A673 (cell line): ENCODE measurements at regions not wholly inside any gene's neighbourhood (a gene's known extent, or its start where the extent isn't known, plus 50 kb on each side); places are given as distances from the start of the nearest gene placed in this dataset.

Experiments
- BruUV-seq: library from RNA; stranded (reverse); fragments of 400-500 nt; replicated peaks from 2 replicates; lab custom pipeline; 2021; lab: Mats Ljungman, UMichigan
- CTCF ChIA-PET: fragments of 300-600 bp; sonication (Branson Sonifier 250); formaldehyde crosslinking; loops from one replicate; lab custom pipeline; 2022; ENCODE audit warnings: antibody characterized with exemption; lab: Charles Lee
- POLR2A ChIA-PET: fragments of 300-600 bp; sonication (Branson Sonifier 250); formaldehyde crosslinking; loops from one replicate; lab custom pipeline; 2022; ENCODE audit warnings: antibody characterized with exemption; ENCODE audit not compliant: low non-redundant PET; lab: Charles Lee
- DNase-seq: peaks from one replicate; pipeline ENCODE4 v3.0.0-alpha.2; 2015; ENCODE audit warnings: low spot score
- H3K27ac ChIP-seq: fragments of 200-600 bp; sonication (generic); 2 replicates; pipeline ENCODE4 v1.5.1; 2016; ENCODE audit warnings: mixed run types, low read depth, mild to moderate bottlenecking, mixed read lengths, antibody characterized with exemption, low read length; ENCODE audit not compliant: poor library complexity, severe bottlenecking
- H3K27me3 ChIP-seq: fragments of 200-600 bp; sonication (generic); replicated peaks from 2 replicates; pipeline ENCODE4 v1.6.1; 2017; ENCODE audit warnings: mixed run types, low read depth, mild to moderate bottlenecking, mixed read lengths, antibody characterized with exemption, low read length; ENCODE audit not compliant: insufficient read depth, poor library complexity
- H3K36me3 ChIP-seq: fragments of 200-600 bp; sonication (generic); 2 replicates; pipeline ENCODE4 v1.6.1; 2016; ENCODE audit warnings: mixed run types, mild to moderate bottlenecking, mixed read lengths, antibody characterized with exemption, low read length; ENCODE audit not compliant: insufficient read depth, poor library complexity, severe bottlenecking
- H3K4me1 ChIP-seq: fragments of 200-600 bp; sonication (generic); 2 replicates; pipeline ENCODE4 v1.6.1; 2017; ENCODE audit warnings: mixed run types, mild to moderate bottlenecking, mixed read lengths, antibody characterized with exemption, low read length; ENCODE audit not compliant: insufficient read depth, poor library complexity, severe bottlenecking
- H3K4me3 ChIP-seq: fragments of 200-600 bp; sonication (generic); 2 replicates; pipeline ENCODE4 v1.5.1; 2016; ENCODE audit warnings: low read depth, mixed run types, mild to moderate bottlenecking, mixed read lengths, low read length; ENCODE audit not compliant: poor library complexity, severe bottlenecking
- H3K9me3 ChIP-seq: fragments of 200-600 bp; sonication (generic); 2 replicates; pipeline ENCODE4 v1.6.1; 2016; ENCODE audit warnings: mixed run types, low read depth, mild to moderate bottlenecking, mixed read lengths, antibody characterized with exemption, low read length; ENCODE audit not compliant: poor library complexity, severe bottlenecking
- CTCF ChIP-seq: fragments of 300-800, 200-600 bp; sonication (generic); conservative IDR thresholded peaks from 2 replicates; pipeline ENCODE4 v1.5.1; 2017; ENCODE audit warnings: low read depth, mild to moderate bottlenecking, antibody characterized with exemption, low read length, moderate library complexity, mixed read lengths
- EZH2 ChIP-seq: fragments of 200-600 bp; sonication (generic); IDR thresholded peaks from 2 replicates; pipeline ENCODE4 v1.6.1; 2017; ENCODE audit warnings: borderline replicate concordance, low read depth, mild to moderate bottlenecking, mixed read lengths, antibody characterized with exemption, low read length; ENCODE audit not compliant: poor library complexity, severe bottlenecking
- intact Hi-C: fragments of 100-400 bp; cut with micrococcal nuclease; formaldehyde crosslinking; loops from one replicate; pipeline ENCODE4 v1.10.0; 2022; ENCODE audit not compliant: unreplicated experiment

GRCh38 chr4:79042079-79042674 is 102.9 kb upstream of the PAQR3 start:
- peak; percentile 54 for TF ChIP-seq CTCF
- no peak for TF ChIP-seq EZH2
- BruUV-seq = no TSS peak
- Histone ChIP-seq H3K9me3 (no peaks in the 10 kb centered on the region), H3K27ac (no peak overlapping the region), H3K4me3 (no peak overlapping the region), H3K36me3 (no peaks in the 10 kb centered on the region), H3K4me1 (no peaks in the 10 kb centered on the region), H3K27me3 (no peaks in the 10 kb centered on the region)
- ChIA-PET CTCF (interaction anchor here (0.7 kb wide), 1 partner anchor 15 kb away, joined by 3 read pairs; no protein-coding TSS in a partner anchor), POLR2A (no interaction called here)
- DNase-seq = peak; percentile 14
- intact Hi-C loops = loop anchor here (5.0 to 10.0 kb wide), 2 partner anchors 533 to 1175 kb away; no protein-coding TSS in a partner anchor

GRCh38 chr4:79034544-79034943 is 95.3 kb upstream of the PAQR3 start:
- Histone ChIP-seq H3K9me3 (no peaks in the 10 kb centered on the region), H3K36me3 (no peaks in the 10 kb centered on the region), H3K27me3 (no peaks in the 10 kb centered on the region), H3K4me3 (no peak overlapping the region), H3K27ac (no peak overlapping the region), H3K4me1 (no peaks in the 10 kb centered on the region)
- TF ChIP-seq EZH2 = no peak
- TF ChIP-seq CTCF = no peak
- no peak for DNase-seq
- no TSS peak for BruUV-seq
- CTCF ChIA-PET = no interaction called here
- POLR2A ChIA-PET = no interaction called here
- intact Hi-C loops = no loop called here

GRCh38 chr4:79030973-79031372 is 91.7 kb upstream of the PAQR3 start:
- no peak for DNase-seq

More at GRCh38 chr4:79030973-79031372, 91.7 kb upstream of the PAQR3 start:
- Histone ChIP-seq H3K27ac (no peak overlapping the region), H3K4me1 (no peaks in the 10 kb centered on the region), H3K9me3 (no peaks in the 10 kb centered on the region), H3K4me3 (no peak overlapping the region), H3K36me3 (no peaks in the 10 kb centered on the region), H3K27me3 (no peaks in the 10 kb centered on the region)
- TF ChIP-seq CTCF = no peak
- TF ChIP-seq EZH2 = no peak
- CTCF ChIA-PET = no interaction called here
- POLR2A ChIA-PET = no interaction called here
- BruUV-seq = no TSS peak
- intact Hi-C loops = no loop called here
